ENCODE measurements at regions not wholly inside any gene's neighbourhood (a gene's known extent, or its start where the extent isn't known, plus 50 kb on each side); places are given as distances from the start of the nearest gene placed in this dataset.

DNA sequence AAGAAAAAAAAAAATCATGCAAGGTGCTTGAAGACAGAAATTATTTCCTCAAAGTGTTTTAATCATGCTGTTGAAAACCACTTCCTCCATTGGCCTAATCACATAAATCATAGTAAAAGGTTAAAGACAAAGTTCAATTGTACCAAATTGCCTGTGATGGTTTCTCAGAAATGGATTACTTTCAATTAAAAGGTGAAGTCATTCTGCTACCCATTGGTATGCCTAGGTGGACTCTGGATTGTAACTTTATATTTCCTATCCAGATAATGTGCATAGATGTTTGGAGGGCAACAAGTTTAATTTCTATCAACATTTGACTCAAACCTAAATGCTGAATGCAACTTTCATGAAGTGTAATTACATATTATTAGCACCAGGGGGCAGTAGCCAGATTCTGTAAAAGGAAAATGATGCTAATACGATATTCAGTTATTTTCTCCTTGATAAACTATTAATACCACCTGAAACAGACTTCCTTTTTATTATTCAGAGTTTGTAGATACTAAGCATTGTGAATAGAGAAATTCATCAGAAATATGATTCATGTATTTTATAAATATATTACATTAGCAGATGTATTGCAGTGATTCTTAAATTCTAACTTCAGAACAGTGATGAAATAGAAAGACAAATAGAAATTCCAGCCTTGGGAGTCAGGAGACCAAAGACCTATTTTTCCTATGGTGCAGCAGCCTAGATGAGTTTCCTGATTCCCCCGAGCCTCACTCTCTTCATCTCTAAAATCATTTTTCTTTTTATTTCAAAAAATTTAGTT lies 148.2 kb downstream of the CAAP1 start:
- DNase-seq (ENCODE audit: low read depth in 4 of 4, low spot score in 2 of 4) = no peak

DNA sequence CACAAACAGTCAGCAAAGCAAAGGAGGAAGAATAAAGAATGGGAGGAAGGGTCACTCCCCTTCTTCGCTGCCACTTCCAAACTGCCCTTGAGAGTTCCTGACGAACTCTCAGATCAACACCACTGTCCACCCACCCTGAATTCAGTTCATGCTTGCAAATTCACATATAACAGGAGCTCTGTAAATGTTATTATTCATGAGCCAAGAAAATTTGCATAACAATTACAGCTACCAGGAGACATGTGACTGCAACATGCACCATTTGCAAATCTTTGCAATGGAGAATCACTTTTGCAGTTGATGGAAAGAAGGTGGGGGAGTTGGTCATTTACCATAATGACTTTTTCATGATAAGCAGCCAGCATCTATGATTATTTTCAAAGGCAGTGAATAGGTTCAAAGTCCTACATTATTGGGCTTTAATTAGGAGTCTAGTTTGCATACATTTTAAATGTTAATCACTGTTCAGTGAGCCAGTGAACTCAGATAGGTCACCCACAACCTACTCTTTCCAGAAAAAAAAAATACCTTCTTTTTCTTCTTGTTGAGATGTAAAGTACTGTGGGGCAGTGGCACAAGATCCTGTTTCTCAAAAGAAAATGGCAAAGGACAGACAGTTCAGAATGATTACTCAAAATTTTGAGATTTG lies 149.7 kb downstream of the CAAP1 start:
- no peak for DNase-seq (ENCODE audit: low read depth in 4 of 4, low spot score in 2 of 4)

DNA sequence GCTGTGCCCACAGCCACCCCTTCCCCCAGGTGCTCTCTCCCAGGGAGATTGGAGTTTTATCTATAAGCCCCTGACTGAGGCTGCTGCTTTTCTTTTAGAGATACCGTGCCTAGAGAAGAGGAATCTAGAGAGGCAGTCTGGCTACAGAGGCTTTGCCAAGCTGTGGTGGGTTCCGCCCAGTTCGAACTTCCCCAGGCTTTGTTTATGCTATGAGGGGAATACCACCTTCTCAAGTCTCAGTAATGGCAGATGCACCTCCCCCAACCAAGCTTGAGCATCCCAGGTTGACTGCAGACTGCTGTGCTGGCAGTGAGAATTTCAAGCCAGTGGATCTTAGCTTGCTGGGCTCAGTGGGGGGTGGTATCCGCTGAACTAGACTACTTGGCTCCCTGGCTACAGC lies 157.4 kb downstream of the CAAP1 start:
- DNase-seq (ENCODE audit: low read depth in 4 of 4, low spot score in 2 of 4) = no peak

GRCh38 chr9:26729187-26729586 lies 163.4 kb downstream of the CAAP1 start:
- DNase-seq (ENCODE audit: low read depth in 4 of 4, low spot score in 2 of 4) = no peak

- DNase-seq (ENCODE audit: low read depth in 4 of 4, low spot score in 2 of 4) = no peak
Observed at GRCh38 chr9:26727471-26727870, 165.1 kb downstream of the CAAP1 start.

DNA sequence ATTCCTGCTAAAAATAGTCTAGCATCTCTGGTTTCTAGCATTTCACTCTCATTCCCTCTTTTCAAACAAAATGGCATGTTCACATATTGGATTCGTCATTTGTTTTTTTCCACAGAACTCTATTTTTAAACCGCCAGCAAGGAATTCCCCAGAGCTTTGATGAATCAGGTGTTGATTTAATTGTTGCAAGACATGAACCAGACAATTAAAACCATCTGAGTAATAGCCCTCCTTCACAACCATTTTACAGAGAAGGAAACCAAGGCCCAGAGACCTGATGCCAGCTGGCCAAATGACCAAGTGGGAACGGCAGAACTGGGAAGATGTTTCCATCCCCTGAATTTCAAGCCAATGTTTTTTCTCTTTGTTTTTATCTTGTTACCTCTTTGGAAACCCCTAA lies 167.0 kb downstream of the CAAP1 start:
- no peak for DNase-seq (ENCODE audit: low read depth in 4 of 4, low spot score in 2 of 4)

DNA sequence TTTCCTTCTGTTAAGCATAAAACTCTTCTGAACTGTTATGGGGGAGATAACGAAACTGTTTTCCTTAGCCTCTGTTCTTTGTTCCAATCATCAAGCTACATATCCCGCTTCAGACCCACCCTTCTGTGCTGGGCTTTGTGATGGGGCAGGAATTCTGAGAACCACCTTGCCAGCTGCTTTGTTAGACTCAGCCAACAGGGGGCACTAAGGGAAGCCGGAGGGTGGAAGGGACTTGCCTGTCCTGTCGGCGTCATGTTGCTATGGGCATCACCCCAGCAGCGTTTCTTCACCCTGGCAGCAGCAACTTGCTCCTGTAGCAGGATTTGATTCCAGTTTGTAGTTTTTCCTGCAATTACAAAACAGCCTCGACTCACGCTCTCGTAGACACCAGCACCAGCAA lies 169.1 kb downstream of the CAAP1 start:
- DNase-seq (ENCODE audit: low read depth in 4 of 4, low spot score in 2 of 4) = no peak

- no peak for DNase-seq (ENCODE audit: low read depth in 4 of 4, low spot score in 2 of 4)
Observed at GRCh38 chr9:26722755-26723154, 169.8 kb downstream of the CAAP1 start.

- DNase-seq (ENCODE audit: low read depth in 4 of 4, low spot score in 2 of 4) = no peak
Observed at GRCh38 chr9:26710008-26710407, 182.6 kb downstream of the CAAP1 start.

DNA sequence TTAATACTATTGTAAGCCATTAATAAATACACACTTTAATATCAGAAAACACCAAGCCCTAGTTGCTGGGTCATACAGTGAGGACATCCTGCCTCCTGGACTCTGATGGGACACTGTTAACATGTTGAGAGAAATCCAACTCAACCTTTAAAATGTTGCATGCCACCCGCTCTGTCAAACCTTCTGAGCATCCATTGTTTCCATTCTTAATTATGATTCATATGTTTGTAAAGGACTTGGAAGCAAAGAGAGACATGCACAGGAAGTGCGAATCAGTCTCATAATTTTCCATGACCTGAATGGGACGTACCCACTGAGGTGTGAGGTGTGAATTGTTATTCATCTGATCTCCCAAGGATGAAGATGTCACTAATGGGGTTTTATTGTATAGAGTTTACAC lies 186.4 kb downstream of the CAAP1 start:
- DNase-seq (ENCODE audit: low read depth in 4 of 4, low spot score in 2 of 4) = no peak

DNA sequence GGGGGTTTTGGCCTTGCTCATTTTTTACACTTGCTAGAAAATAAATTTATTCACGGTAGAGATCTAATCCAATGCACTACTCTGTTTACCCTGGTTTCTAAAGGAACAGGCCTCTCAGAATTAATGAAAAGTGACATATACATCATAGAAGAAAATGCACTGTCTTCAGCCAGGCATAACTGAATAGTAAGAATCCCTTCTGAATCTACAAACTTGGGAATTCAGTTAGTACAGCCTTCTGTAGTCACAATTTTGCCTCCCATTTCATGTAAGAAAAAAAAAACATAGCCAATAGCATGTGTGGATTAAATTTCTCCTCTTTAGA lies 197.3 kb downstream of the CAAP1 start:
- no peak for DNase-seq (ENCODE audit: low read depth in 4 of 4, low spot score in 2 of 4)

GRCh38 chr9:26694381-26695297 lies 198.0 kb downstream of the CAAP1 start:
- DNase-seq (ENCODE audit: low read depth in 4 of 4, low spot score in 2 of 4) = no peak

DNA sequence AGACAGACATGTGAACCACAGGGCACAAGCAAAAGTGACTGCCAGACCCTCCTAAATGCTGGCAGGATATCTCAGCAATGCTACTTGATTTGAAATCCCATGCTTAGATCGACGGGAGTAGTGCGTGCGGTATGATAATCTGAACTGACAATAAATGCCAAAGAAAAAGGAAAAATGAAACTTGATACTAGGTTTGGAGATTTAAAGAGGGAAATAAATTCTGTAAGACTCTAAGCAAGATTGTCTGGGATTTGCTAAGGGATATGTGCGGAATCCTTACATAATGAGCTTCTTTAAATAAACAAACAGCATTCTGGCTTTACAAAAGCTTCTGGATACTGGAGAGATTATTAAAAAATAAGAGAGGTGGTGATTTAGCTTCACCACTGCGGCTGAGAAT lies 203.6 kb downstream of the CAAP1 start:
- no peak for DNase-seq (ENCODE audit: low read depth in 4 of 4, low spot score in 2 of 4)

GRCh38 chr9:26687421-26687820 lies 205.2 kb downstream of the CAAP1 start:
- no peak for DNase-seq (ENCODE audit: low read depth in 4 of 4, low spot score in 2 of 4)

- DNase-seq (ENCODE audit: low read depth in 4 of 4, low spot score in 2 of 4) = no peak
Observed at GRCh38 chr9:26685818-26686217, 206.8 kb downstream of the CAAP1 start.

- no peak for DNase-seq (ENCODE audit: low read depth in 4 of 4, low spot score in 2 of 4)
Observed at GRCh38 chr9:26684029-26684428, 208.6 kb downstream of the CAAP1 start.

DNA sequence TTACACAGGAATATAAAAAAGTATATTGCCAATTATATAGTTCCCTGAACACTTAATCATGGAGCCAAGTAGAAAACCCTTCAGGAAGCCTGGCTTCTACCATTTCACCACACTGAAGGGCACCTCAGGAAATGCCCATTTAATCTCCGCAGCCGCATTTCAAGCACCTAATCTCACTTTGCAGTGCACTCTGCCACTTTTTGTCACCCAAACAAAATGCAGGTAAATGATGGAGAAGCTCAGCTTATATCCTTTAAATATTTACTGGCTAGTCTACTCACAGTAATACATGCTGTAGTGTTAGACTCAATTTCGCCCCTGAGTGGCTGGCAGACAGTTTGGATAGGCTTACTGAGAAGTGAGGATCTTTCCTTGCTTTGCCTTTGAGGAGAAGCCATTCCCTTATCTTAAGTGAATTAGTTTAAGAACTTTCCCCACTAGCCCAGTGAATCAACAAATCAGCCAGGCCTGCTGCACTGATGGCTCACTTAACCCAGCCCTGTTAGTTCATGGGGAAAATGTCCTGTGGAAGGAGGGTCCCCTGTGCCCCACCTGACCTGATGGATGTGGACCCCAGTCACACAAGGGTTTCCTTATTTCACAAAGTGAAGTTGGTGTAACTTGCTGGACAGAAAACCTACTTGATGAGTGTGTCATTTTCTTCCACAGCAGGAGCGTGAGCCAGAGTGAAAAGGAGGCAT lies 209.7 kb downstream of the CAAP1 start:
- DNase-seq (ENCODE audit: low read depth in 4 of 4, low spot score in 2 of 4) = no peak

- no peak for DNase-seq (ENCODE audit: low read depth in 4 of 4, low spot score in 2 of 4)
Observed at GRCh38 chr9:26682041-26682440, 210.6 kb downstream of the CAAP1 start.

GRCh38 chr9:26677965-26678706 lies 214.5 kb downstream of the CAAP1 start:
- DNase-seq (ENCODE audit: low read depth in 4 of 4, low spot score in 2 of 4) = no peak

DNA sequence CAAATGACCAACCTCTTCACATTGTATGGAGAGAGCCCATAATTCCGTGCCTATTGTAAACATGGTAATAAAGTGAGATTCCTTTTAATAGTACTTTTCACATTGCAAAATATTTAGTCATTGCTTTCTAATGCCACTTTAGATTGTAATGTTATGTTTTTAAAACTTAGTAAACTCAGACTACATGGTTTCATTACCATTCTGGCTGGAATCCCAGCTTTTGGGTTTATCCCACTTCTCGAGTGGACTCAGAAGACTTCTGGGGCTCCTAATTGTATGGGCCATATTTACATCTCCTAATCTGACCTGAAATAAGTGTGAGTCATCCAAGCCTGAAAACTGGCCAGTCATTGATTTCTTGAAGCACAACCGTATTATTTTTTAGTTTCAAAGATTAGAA lies 217.6 kb downstream of the CAAP1 start:
- no peak for DNase-seq (ENCODE audit: low read depth in 4 of 4, low spot score in 2 of 4)

All from left renal cortex interstitium (tissue), 4 donors.